ENCODE measurements at regions not wholly inside any gene's neighbourhood (a gene's known extent, or its start where the extent isn't known, plus 50 kb on each side); places are given as distances from the start of the nearest gene placed in this dataset.
"Not testable (repeated sequence)": the region's sequence is repeated elsewhere in the genome, so short reads cannot be mapped to it uniquely, and the experiment has no call there.

GRCh38 chr7:153017223-153017622 is 257.7 kb downstream of the ACTR3B start:
- no peak for DNase-seq

GRCh38 chr7:153021542-153021941 is 262.0 kb downstream of the ACTR3B start:
- DNase-seq, result peak in 1 of 2 experiments; percentile 6

- no peak for DNase-seq
These were observed 263.1 kb downstream of the ACTR3B start for GRCh38 chr7:153022475-153023193.

- no peak for DNase-seq
These were observed 263.6 kb downstream of the ACTR3B start for GRCh38 chr7:153023194-153023592.

GRCh38 chr7:153027210-153027609 is 267.7 kb downstream of the ACTR3B start:
- peak; percentile 12 to 40 for DNase-seq

- DNase-seq, result no peak
These were observed 268.4 kb downstream of the ACTR3B start for GRCh38 chr7:153027904-153028303.

GRCh38 chr7:153030976-153031375 is 271.4 kb downstream of the ACTR3B start:
- DNase-seq, result no peak

GRCh38 chr7:153034791-153035190 is 275.2 kb downstream of the ACTR3B start:
- no peak for DNase-seq

GRCh38 chr7:153036396-153037063 is 277.0 kb downstream of the ACTR3B start:
- DNase-seq, result no peak

GRCh38 chr7:153043440-153043839 is 283.9 kb downstream of the ACTR3B start:
- DNase-seq, result no peak

- DNase-seq, result peak in 1 of 2 experiments; percentile 2
These were observed 285.4 kb downstream of the ACTR3B start for GRCh38 chr7:153044981-153045380.

GRCh38 chr7:153047079-153047959 is 287.8 kb downstream of the ACTR3B start:
- DNase-seq, result no peak

- no peak for DNase-seq
These were observed 292.7 kb downstream of the ACTR3B start for GRCh38 chr7:153052206-153052605.

- no peak for DNase-seq
These were observed 302.5 kb downstream of the ACTR3B start for GRCh38 chr7:153061910-153062528.

GRCh38 chr7:153065051-153065450 is 305.5 kb downstream of the ACTR3B start:
- no peak for DNase-seq

- DNase-seq, result no peak
These were observed 307.2 kb downstream of the ACTR3B start for GRCh38 chr7:153066711-153067110.

- DNase-seq, result peak in 1 of 2 experiments; percentile 16
These were observed 310.6 kb downstream of the ACTR3B start for GRCh38 chr7:153070141-153070540.

- no peak for DNase-seq
These were observed 313.3 kb downstream of the ACTR3B start for GRCh38 chr7:153072806-153073205.

- not testable (repeated sequence) for DNase-seq
These were observed 316.7 kb downstream of the ACTR3B start for GRCh38 chr7:153076289-153076688.

GRCh38 chr7:153081496-153081895 is 321.9 kb downstream of the ACTR3B start:
- no peak for DNase-seq

- peak in 1 of 2 experiments; percentile 21 for DNase-seq
These were observed 324.7 kb downstream of the ACTR3B start for GRCh38 chr7:153084278-153084677.

- peak in 1 of 2 experiments; percentile 35 for DNase-seq
These were observed 327.9 kb downstream of the ACTR3B start for GRCh38 chr7:153087498-153087897.

GRCh38 chr7:153088601-153089000 is 329.0 kb downstream of the ACTR3B start:
- no peak for DNase-seq

Data from NCI-H524 (cell line).